Activated CD4-positive, alpha-beta T cell treated with anti-CD3 and anti-CD28 coated beads, Interleukin-2, Interleukin-6, amounts not matched to agents 100 ng/mL and 50 ng/mL, durations not matched to agents 16 hours and 8 hours (primary cell): ENCODE measurements at regions not wholly inside any gene's neighbourhood (a gene's known extent, or its start where the extent isn't known, plus 50 kb on each side); places are given as distances from the start of the nearest gene placed in this dataset.

Experiments used
- DNase-seq: peaks from one replicate; pipeline ENCODE4 v3.0.0-alpha.2; 2020

DNA sequence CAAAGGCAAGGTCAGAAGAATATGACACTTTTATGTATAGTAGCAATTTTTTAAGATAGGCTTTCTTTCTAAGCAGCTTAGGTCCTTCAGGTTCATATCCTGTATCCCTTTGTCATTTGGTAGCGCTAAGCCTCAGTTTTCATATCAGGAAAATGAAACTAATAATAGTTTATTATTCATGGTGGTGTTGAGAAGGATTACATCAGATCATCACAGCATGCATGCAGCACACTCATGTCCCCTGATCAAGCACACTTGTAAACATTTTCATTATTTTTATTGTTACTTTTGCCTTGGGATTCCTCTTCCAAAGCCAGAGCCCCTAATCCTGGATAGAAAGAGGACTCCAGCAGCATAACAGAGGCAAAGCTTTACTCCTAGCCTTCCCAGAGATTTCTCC is 70.2 kb upstream of the ADGRF1 start:
- no peak for DNase-seq

DNA sequence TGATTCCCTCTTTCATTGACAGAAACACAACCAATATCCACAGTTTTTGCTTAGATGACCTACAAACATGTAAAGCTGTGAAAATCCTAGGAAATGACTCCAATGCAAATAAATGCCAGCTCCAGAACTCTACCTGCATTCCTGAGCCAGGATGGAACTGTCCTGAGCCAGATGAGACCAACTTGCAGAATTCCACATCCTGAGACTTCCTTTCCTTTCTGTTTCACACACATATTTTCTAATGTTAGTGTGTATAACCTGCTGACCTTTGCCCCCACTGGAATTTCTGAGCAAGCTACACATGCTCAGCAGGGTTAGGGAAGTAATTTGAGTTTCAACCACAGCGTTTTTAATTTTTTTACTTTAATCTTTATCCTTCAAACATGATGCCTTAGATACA is 69.6 kb upstream of the ADGRF1 start:
- no peak for DNase-seq

DNA sequence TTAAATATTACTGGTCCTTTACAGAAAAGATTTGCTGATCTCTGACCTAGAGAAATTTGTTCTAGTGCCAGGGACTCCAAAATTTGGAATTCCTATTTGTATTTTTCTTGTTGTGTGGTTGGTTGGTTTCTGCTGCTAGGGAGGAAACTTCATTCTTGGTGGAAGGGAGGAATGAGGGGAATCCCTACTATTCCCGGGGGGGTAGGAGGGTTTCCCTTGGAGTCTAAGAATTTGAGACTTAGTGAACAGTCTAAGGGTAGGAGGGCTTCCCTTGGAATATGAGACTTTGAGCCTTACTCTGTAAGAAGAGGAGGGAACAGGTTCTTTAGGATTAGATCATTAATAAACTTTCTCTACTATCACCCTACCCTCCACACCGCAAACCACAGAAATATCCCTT is 67.1 kb upstream of the ADGRF1 start:
- no peak for DNase-seq

DNA sequence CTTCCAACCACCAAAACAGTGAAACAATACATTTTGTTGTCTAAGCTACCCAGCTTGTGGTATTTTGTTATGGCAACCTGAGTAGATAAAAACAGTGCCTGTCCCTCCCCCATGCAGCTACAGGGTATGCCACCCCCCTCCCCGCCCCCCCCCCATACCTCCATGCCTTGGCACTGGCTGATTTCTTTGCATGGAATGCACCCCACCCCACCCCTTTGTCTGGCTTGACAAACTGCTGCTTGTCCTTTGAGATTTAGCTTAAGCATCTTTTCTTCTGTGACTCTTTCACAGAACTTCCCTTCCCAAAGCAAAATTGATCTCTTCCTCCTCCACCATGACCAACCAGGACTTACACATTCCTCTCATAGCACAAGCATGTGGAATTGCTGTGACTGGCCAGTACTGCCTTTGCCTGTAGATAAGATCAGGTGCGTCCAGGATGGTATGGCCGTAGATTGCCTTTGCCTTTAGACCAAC is 64.6 kb upstream of the ADGRF1 start:
- DNase-seq = no peak

DNA sequence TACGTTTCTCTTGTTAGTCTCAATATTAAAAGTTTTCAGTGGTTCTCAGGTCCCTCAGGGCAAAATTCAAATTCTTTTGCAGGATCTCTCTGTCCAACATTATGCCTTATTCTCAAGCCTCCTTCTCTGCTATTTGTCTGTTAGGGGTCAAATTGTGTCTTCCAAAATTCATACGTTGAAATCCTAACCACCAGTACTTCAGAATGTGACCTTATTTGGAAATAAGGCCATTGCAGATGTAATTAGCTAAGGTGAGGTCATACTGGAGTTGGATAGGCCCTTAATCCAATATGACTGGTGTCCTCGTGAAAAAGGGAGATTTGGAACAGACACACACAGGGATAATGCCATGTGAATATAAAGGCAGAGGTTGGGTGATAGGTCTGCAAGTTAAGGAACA is 64.1 kb upstream of the ADGRF1 start:
- no peak for DNase-seq

DNA sequence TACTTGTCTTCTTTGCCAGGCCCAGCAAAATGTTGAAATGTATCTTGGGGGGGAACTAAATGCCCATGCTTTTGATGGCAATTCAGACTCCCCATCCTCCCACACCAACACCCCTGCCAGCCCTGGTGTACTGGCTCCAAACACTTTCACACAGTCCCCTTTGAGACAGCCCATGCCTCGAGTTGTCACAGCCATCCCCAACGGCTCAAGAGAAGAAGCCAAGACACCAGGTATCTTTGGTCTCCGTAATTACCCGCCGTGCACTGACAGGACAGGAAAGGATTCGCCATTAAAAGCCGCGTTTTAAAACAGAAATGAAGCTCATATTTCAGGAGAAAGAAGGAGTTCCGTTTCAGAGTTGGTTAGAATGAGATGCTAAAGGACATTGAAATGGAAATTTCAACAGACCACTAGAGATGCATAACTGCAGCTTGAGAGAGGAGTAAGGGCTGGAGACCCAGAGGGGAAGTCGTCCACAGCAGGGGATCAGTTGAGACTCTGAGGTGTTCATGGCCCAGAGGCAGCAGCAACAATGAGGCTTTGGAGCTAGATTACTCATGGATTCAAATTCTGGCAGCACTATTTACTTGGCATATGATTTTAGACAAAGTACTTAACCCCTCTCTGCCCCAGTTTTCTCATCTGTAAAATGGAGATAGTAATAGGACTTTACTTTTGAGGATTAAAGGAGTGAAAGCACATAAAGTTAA is 63.5 kb upstream of the ADGRF1 start:
- no peak for DNase-seq

DNA sequence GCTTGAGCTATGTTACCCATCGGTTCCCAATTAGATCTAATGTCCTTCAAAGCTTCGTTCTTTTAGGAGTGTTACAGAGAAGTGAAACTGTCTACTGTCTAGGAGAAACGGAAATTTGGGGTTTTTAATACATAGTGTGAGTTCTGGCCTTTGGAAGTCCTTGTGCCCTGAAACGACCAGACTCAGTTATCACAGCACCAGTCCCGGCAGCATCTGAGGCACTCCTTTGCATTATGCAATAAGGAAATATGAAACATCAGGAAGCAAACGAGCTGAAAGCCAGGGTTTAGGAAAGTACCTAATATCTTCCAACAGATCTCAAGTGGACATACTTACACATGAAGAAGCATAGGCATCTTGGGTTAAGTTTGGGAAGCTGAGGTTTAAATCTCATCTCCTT is 61.8 kb upstream of the ADGRF1 start:
- DNase-seq = no peak

DNA sequence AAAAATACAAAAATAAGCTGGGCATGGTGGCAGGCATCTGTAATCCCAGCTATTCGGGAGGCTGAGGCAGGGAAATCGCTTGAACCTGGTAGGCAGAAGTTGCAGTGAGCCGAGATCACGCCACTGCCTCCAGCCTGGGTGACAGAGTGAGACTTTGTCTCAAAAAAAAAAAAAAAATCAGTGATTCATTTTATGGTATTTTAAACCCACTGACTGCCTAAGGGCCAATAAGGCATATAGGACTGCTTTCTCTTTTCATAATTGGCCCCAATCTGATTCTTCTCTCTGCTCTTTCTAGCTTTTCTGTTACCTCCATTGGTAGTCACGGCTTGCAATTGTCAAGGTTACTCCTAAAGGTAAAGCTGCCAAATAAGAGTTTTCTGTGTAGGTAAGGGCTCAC is 60.2 kb upstream of the ADGRF1 start:
- no peak for DNase-seq

DNA sequence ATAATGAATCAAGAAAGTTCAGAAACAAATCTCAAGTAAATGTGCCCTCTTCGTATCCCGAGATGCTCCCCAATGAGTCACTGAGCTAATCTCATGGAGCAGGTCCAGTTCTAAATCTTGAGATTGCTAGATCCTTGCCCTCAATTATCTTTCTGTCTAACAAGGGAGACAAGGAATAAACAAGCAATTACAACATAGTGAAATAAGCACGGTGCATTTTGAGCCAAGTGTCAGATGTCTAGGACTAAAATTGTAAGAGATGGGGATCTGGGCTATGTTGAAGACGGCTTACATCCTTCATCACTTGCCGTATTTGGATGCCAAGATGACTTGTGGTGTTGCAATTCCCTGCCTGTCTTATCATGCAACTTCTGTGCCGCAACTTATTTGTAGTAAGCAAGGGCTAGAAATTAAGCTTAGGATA is 56.5 kb upstream of the ADGRF1 start:
- no peak for DNase-seq

DNA sequence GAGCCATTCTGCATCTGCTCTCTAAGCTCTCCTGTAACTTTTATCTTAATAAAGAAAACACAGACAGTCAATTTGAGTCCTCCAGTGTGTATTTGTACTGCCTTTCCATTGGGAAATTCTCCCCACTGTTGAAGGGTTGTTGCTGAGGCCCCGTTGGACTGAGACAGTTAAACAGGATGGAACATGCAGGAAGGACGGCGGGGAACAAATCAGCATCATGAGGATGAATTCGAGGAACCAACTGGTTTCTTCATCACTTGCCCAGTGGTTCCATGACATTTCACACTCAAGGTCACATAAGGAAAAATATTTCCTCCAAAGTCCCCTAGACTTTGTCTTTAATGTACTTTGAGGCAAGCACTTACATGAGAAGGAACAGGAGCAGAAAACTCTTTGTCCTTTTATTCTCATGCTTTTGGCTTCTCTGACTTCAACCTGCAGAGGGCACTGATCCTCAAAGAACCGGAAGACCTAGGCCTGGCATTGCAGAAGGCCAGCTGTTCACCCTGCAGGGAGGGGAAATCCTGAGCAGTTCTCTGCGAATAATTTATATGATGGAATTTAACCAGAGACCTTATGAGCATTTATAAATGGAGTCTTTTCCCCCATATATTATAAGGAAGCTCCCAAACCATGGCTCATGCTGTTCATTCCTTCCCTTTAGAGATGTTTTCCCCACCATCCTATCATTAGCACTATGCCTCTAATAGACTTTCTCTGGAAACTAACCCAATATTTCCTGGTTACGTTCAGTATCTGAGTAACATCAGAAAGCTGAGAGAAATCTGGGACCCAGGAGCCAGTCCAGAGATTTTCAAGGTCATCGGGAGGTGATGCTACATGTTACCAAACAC is 55.2 kb upstream of the ADGRF1 start:
- peak; percentile 41 for DNase-seq

DNA sequence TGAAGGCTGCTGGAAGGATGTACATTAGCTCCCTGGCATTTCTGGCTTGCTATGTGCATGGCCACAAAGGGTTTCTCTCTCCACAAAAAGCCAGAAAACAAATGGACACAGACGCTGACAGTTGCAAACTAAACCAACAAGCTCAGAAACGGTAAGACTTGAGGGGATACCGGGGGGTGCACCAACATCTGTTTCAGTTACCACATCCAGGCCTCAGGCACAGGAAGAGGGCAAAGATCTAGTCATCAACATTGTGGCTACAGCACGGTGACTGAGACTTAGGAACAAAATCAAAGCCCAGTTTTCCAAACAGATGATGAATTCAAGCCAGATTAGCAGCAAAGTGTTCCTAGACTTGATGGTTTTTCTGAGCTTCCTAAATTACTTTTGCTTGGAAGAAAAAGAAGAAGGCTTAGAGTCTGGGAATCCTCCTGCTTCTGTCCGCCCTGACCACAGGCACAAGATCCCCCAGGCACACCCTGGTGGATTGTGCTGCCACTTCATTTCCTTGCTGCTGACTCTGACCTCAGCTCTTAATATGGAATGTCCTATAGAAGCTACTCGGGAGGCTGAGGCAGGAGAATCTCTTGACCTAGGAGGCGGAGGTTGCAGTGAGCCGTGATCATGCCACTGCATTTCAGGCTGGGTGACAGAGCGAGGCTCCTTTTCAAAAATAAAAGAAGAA is 54.2 kb upstream of the ADGRF1 start:
- no peak for DNase-seq

DNA sequence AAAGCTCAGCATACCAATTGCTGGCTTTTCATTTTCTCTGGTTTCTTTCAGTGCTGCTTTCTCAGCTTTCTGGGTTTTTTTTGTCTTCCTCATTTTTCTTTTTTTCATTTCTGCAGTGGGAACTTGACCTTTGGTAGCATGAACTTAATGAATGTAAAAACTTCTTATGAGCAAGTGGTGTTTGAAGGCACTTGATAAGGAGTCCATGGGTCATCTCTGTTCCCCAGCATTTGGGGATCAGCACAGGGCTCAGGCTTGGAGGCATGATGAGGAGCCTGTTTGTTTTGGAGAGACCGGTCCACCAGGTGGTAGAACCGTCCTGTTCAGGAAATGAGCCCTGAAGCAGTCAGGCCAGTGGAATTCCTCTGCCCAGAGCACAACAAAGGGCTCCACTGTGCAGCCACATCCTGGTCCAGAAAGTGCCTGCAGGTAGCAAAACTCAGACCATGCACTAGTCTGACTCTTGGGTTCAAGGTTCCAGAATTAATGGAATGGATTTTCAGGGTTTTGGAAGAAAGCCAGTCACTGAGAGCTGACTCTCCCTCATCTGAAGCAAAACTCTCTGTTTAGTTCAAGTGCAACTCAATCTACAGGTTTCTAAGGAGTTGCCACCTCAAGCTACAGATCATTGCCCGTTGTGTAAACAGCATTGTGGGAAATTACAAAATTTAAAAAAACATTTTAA is 52.3 kb upstream of the ADGRF1 start:
- DNase-seq = no peak

DNA sequence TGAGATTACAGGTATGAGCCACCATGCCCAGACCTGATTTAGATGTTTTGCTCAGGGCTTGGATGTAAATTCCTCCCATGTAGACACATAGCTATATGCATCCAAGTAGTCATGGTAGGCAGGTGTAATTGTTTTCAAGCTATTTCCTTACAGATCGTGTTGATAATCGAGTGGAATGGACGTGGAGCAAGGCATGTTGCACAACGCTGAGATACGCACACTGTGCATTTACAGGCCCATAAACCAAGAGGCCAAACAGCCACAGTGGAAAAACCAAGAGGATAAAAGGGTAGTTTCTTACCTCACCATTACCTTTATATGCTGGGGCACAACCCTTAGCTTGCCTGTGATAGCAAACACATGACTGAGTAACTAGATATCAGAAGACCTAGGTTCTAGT is 51.0 kb upstream of the ADGRF1 start:
- no peak for DNase-seq

DNA sequence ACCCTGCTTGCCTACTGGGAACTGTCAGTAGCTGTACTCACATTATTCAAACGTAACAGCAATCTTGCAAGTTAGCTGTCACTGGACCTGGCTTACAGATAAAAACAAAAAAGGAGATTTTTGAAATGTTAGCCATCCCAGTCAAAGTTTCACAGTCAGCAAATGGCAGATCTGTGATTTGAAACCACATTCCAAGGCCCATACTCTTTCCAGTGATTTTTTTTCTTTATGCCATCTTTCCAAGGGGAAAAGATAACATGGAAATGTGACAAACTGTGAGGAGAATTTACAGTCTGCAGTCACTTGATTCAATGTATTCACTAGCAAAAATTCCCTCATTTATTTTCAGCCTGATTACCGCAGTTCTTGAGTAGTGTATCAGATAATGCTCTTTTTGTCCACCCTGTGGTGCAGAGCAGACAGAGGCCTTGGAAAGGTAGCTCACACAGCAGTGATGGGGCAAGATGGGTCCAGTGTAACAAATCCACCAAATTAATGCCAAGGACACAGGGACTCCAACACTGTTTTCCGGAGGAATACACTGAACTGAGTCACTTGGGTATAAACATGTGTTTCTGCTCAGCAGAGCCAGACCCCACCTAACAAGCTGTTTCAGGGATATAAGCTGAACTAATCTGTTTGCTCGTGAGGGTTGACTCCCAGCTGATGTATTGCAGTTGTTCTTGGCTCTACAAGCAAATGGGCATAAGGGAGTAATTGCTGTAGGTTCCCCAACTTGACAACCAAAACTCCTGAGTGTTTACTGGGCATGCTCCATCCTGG is 49.9 kb upstream of the ADGRF1 start:
- DNase-seq = no peak
